Liver (tissue), 8 donors: ENCODE measurements at regions not wholly inside any gene's neighbourhood (a gene's known extent, or its start where the extent isn't known, plus 50 kb on each side); places are given as distances from the start of the nearest gene placed in this dataset.

Experiments
- DNase-seq: peaks from one replicate; pipeline ENCODE4 v3.0.0-alpha.2; 2017; ENCODE audit warnings: low spot score
- H3K27ac ChIP-seq, 2 donors: one replicate each; pipeline ENCODE4 v1.7.0; 2013; ENCODE audit warnings: inconsistent platforms in 2 of 2, low read length in 2 of 2, control low read depth in 1 of 2, low read depth in 1 of 2, mild to moderate bottlenecking in 1 of 2
- H3K27me3 ChIP-seq, 4 donors: one replicate each; pipeline versions ENCODE4 v1.6.1 to v1.7.0; 2013; ENCODE audit warnings: low read length in 3 of 4, inconsistent platforms in 1 of 4, mild to moderate bottlenecking in 1 of 4, moderate library complexity in 1 of 4; ENCODE audit not compliant: control insufficient read depth in 4 of 4, insufficient read depth in 4 of 4
- H3K36me3 ChIP-seq, 4 donors: one replicate each; pipeline versions ENCODE4 v1.6.1 to v1.7.0; 2013; ENCODE audit warnings: low read length in 3 of 4, mild to moderate bottlenecking in 3 of 4, low read depth in 1 of 4, moderate library complexity in 1 of 4; ENCODE audit not compliant: control insufficient read depth in 4 of 4, insufficient read depth in 3 of 4
- H3K4me1 ChIP-seq, 4 donors: one replicate each; pipeline versions ENCODE4 v1.6.1 to v1.7.0; 2013; ENCODE audit warnings: low read length in 3 of 4, mild to moderate bottlenecking in 3 of 4, moderate library complexity in 1 of 4; ENCODE audit not compliant: control insufficient read depth in 4 of 4, insufficient read depth in 4 of 4
- H3K4me3 ChIP-seq, 3 donors: one replicate each; pipeline versions ENCODE4 v1.6.1 to v1.7.0; 2013; ENCODE audit warnings: low read length in 3 of 3, control low read depth in 1 of 3, low read depth in 1 of 3, mild to moderate bottlenecking in 1 of 3
- H3K9ac ChIP-seq, 2 donors: one replicate each; pipeline ENCODE4 v1.7.0; 2013; ENCODE audit warnings: low read length in 2 of 2, mild to moderate bottlenecking in 2 of 2, moderate library complexity in 2 of 2, control low read depth in 1 of 2, low read depth in 1 of 2
- H3K9me3 ChIP-seq, 4 donors: one replicate each; pipeline versions ENCODE4 v1.6.1 to v1.7.0; 2013; ENCODE audit warnings: low read length in 3 of 4; ENCODE audit not compliant: control insufficient read depth in 4 of 4
- EGR1 ChIP-seq, 2 donors: IDR thresholded peaks; 2 replicates each; pipeline ENCODE4 v1.6.1; 2016 to 2018; ENCODE audit warnings: antibody characterized with exemption in 2 of 2, low read depth in 2 of 2
- FOXA1 ChIP-seq: IDR thresholded peaks from 2 replicates; pipeline ENCODE4 v1.6.1; 2016; ENCODE audit warnings: antibody characterized with exemption
- FOXA2 ChIP-seq: IDR thresholded peaks from 2 replicates; pipeline ENCODE4 v1.6.1; 2016; ENCODE audit warnings: antibody characterized with exemption
- GABPA ChIP-seq, 2 donors: IDR thresholded peaks in 1 of 2; conservative IDR thresholded peaks in 1 of 2; 2 replicates each; pipeline ENCODE4 v1.6.1; 2016; ENCODE audit warnings: antibody characterized with exemption in 2 of 2, mild to moderate bottlenecking in 1 of 2, moderate library complexity in 1 of 2
- HNF4A ChIP-seq, 2 donors: conservative IDR thresholded peaks; 2 replicates each; pipeline ENCODE4 v1.6.1; 2016; ENCODE audit warnings: antibody characterized with exemption in 2 of 2, mild to moderate bottlenecking in 2 of 2
- HNF4G ChIP-seq: IDR thresholded peaks from 2 replicates; pipeline ENCODE4 v1.6.1; 2016; ENCODE audit warnings: antibody characterized with exemption
- JUND ChIP-seq, 2 donors: IDR thresholded peaks; 2 replicates each; pipeline ENCODE4 v1.6.1; 2016; ENCODE audit warnings: antibody characterized with exemption in 2 of 2
- NR2F2 ChIP-seq: IDR thresholded peaks from 2 replicates; pipeline ENCODE4 v1.6.1; 2016; ENCODE audit warnings: antibody characterized with exemption
- RAD21 ChIP-seq, 2 donors: IDR thresholded peaks; 2 replicates each; pipeline ENCODE4 v1.6.1; 2016; ENCODE audit warnings: antibody characterized with exemption in 2 of 2, mild to moderate bottlenecking in 2 of 2
- REST ChIP-seq: IDR thresholded peaks from 2 replicates; pipeline ENCODE4 v1.6.1; 2016; ENCODE audit warnings: antibody characterized with exemption, mild to moderate bottlenecking
- RXRA ChIP-seq, 2 donors: IDR thresholded peaks; 2 replicates each; pipeline ENCODE4 v1.6.1; 2017 to 2018; ENCODE audit warnings: antibody characterized with exemption in 2 of 2, mild to moderate bottlenecking in 1 of 2
- SP1 ChIP-seq: IDR thresholded peaks from 2 replicates; pipeline ENCODE4 v1.6.1; 2018; ENCODE audit warnings: antibody characterized with exemption, mild to moderate bottlenecking
- TAF1 ChIP-seq: conservative IDR thresholded peaks from 2 replicates; pipeline ENCODE4 v1.6.1; 2016; ENCODE audit warnings: antibody characterized with exemption, mild to moderate bottlenecking
- YY1 ChIP-seq: IDR thresholded peaks from 2 replicates; pipeline ENCODE4 v1.6.1; 2016; ENCODE audit warnings: antibody characterized with exemption, mild to moderate bottlenecking
- ZBTB33 ChIP-seq: IDR thresholded peaks from 2 replicates; pipeline ENCODE4 v1.6.1; 2016; ENCODE audit warnings: antibody characterized with exemption
- WGBS: extraction: QIAGEN DNeasy Blood & Tissue Kit; methylation state at CpG from one replicate; pipeline ENCODE4 v1.1.7; 2013; 5-methylcytosine and 5-hydroxymethylcytosine counted together
- TF ChIP-seq, protein P1 (sequence below): fragments of 150-350 bp; IDR thresholded peaks from 2 replicates; pipeline ENCODE4 v1.5.1; 2017; ENCODE audit warnings: improper control_type of control experiment, low read depth, low read length; ENCODE audit not compliant: missing input control
- TF ChIP-seq, protein P2 (sequence below): IDR thresholded peaks from 2 replicates; pipeline ENCODE4 v1.6.1; 2016; ENCODE audit warnings: antibody characterized with exemption
- TF ChIP-seq, protein P3 (sequence below): IDR thresholded peaks from 2 replicates; pipeline ENCODE4 v1.6.1; 2016; ENCODE audit warnings: antibody characterized with exemption
- donor health status: healthy.
- donor health status: healthy.
- donor health status: healthy.
- donor health status: healthy.
- donor health status: healthy.

DNA sequence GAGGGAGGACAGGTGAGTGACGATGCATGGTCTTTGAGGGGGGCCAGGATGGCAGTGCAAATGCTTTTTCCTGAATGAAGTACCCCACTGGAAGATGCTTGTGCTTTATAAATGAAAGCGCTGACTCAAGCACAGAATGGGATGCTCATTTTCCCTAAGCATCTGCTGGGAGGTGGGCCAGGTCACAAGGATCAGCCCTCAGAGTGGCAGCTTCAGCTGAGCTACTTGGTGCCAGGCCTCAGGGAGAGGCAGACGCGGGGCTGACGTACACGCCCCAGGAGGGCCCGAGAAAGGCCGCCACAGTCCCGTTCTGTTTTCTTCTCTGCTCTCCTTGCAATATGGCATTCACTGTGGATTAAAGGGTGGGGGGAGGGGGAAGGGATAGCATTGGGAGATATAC is 1535.8 kb downstream of the TSPY10 start:
- WGBS, result 84% methylated on average over 9 of the region's 9 CpGs
- Histone ChIP-seq H3K27ac (no peak overlapping the region), H3K4me3 (no peak overlapping the region), H3K36me3 (no peaks in the 10 kb centered on the region), H3K9ac (no peak overlapping the region), H3K27me3 (no peaks in the 10 kb centered on the region), H3K9me3 (no peaks in the 10 kb centered on the region), H3K4me1 (no peaks in the 10 kb centered on the region)
- no peak for DNase-seq
- TF ChIP-seq, protein P1, sequence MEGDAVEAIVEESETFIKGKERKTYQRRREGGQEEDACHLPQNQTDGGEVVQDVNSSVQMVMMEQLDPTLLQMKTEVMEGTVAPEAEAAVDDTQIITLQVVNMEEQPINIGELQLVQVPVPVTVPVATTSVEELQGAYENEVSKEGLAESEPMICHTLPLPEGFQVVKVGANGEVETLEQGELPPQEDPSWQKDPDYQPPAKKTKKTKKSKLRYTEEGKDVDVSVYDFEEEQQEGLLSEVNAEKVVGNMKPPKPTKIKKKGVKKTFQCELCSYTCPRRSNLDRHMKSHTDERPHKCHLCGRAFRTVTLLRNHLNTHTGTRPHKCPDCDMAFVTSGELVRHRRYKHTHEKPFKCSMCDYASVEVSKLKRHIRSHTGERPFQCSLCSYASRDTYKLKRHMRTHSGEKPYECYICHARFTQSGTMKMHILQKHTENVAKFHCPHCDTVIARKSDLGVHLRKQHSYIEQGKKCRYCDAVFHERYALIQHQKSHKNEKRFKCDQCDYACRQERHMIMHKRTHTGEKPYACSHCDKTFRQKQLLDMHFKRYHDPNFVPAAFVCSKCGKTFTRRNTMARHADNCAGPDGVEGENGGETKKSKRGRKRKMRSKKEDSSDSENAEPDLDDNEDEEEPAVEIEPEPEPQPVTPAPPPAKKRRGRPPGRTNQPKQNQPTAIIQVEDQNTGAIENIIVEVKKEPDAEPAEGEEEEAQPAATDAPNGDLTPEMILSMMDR, result no peak
- TF ChIP-seq FOXA2 (no peak), TAF1 (no peak), FOXA1 (no peak), ZBTB33 (no peak), GABPA (IDR thresholded peaks at IDR 0.05 in 1 of 2, conservative IDR thresholded peaks at IDR 0.05 in 1 of 2) (no peak), HNF4G (no peak), JUND (IDR thresholded peaks at IDR 0.05) (no peak), SP1 (no peak), NR2F2 (no peak), RXRA (IDR thresholded peaks at IDR 0.05) (no peak), HNF4A (conservative IDR thresholded peaks at IDR 0.05) (no peak)
- TF ChIP-seq, protein P2, sequence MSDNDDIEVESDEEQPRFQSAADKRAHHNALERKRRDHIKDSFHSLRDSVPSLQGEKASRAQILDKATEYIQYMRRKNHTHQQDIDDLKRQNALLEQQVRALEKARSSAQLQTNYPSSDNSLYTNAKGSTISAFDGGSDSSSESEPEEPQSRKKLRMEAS, result no peak
- TF ChIP-seq, protein P3, sequence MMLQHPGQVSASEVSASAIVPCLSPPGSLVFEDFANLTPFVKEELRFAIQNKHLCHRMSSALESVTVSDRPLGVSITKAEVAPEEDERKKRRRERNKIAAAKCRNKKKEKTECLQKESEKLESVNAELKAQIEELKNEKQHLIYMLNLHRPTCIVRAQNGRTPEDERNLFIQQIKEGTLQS, result no peak

GRCh38 chrY:11063960-11064359 is 1536.3 kb downstream of the TSPY10 start:
- Histone ChIP-seq H3K4me1 (no peaks in the 10 kb centered on the region), H3K27me3 (no peaks in the 10 kb centered on the region), H3K9ac (no peak overlapping the region), H3K27ac (no peak overlapping the region), H3K36me3 (no peaks in the 10 kb centered on the region), H3K4me3 (no peak overlapping the region), H3K9me3 (no peaks in the 10 kb centered on the region)
- WGBS, result 38% methylated on average over 2 of the region's 2 CpGs
- no peak for DNase-seq
- TF ChIP-seq SP1, result no peak
- TF ChIP-seq, protein P2, result no peak
- TF ChIP-seq REST, result no peak
- TF ChIP-seq, protein P1, result no peak
- no peak for TF ChIP-seq HNF4G
- TF ChIP-seq HNF4A (conservative IDR thresholded peaks at IDR 0.05), result no peak
- TF ChIP-seq ZBTB33, result no peak
- no peak for TF ChIP-seq TAF1
- no peak for TF ChIP-seq RXRA (IDR thresholded peaks at IDR 0.05)
- TF ChIP-seq NR2F2, result no peak
- TF ChIP-seq JUND (IDR thresholded peaks at IDR 0.05), result no peak
- no peak for TF ChIP-seq YY1
- no peak for TF ChIP-seq EGR1 (IDR thresholded peaks at IDR 0.05; ENCODE audit: low read depth in 2 of 2)
- TF ChIP-seq FOXA2, result no peak
- TF ChIP-seq, protein P3, result no peak
- no peak for TF ChIP-seq RAD21 (IDR thresholded peaks at IDR 0.05)
